ENCODE measurements at regions not wholly inside any gene's neighbourhood (a gene's known extent, or its start where the extent isn't known, plus 50 kb on each side); places are given as distances from the start of the nearest gene placed in this dataset.

- TF ChIP-seq CTCF (conservative IDR thresholded peaks at IDR 0.05; ENCODE audit: low read length) (no peak), EZH2phosphoT487 (IDR thresholded peaks at IDR 0.05; ENCODE audit: borderline replicate concordance) (no peak)
These were observed 657.7 kb downstream of the PDHA2 start for GRCh38 chr4:96497621-96498020.
